RPMI8226 (cell line): ENCODE measurements at regions not wholly inside any gene's neighbourhood (a gene's known extent, or its start where the extent isn't known, plus 50 kb on each side); places are given as distances from the start of the nearest gene placed in this dataset.
A peak's percentile ranks its signal among the peaks of the same experiment; 100 is the strongest.
"Not testable (repeated sequence)": the region's sequence is repeated elsewhere in the genome, so short reads cannot be mapped to it uniquely, and the experiment has no call there.

ENCODE experiments used
- DNase-seq: peaks from one replicate; pipeline ENCODE4 v3.0.0-alpha.2; 2015

- DNase-seq = no peak
Measured at GRCh38 chr21:22292144-22292543, 1293.9 kb downstream of the NCAM2 start.

DNA sequence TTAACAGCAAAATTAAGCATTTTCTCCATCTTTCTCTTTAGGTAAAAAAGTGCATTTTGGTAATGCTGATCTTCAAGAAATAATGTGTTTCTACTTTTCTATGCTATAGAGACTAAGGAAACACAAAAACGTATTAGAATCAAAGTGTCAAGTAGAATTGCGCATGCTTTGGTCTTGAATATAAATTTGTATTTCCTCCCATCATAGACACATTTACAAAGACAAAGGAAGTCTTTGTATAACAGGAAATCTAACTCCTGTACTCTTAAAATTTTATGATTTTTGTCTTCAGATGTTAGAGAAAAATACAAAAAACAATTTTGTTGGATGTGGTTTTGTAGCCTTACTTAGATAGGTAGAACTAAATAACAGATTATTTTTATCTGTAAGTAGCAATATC lies 1299.4 kb downstream of the NCAM2 start:
- DNase-seq = no peak

GRCh38 chr21:22311741-22312462 lies 1313.7 kb downstream of the NCAM2 start:
- DNase-seq = no peak

- no peak for DNase-seq
Measured at GRCh38 chr21:22314963-22315362, 1316.8 kb downstream of the NCAM2 start.

GRCh38 chr21:22319435-22319834 lies 1321.2 kb downstream of the NCAM2 start:
- DNase-seq = no peak

GRCh38 chr21:22342889-22343288 lies 1344.7 kb downstream of the NCAM2 start:
- peak; percentile 21 for DNase-seq

- no peak for DNase-seq
Measured at GRCh38 chr21:22343303-22343702, 1345.1 kb downstream of the NCAM2 start.

DNA sequence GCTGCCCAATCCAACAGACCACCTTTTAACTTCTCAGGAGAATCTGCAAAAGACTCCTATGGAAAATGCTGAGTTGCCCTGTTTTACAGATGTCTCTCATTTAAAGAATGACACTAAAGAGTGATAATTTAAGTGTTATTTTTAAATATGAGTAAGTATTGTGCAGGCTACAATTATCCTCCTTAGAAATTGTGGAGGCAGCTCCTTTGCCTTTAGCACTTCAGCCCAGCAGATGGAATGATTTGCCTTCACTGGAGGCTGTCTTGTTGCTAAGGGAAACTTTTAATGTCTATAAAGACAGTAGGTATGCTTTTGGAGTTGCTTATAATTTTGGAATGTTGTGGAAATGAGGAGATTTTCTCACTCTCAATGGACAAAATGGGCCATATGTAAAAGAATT lies 1345.5 kb downstream of the NCAM2 start:
- no peak for DNase-seq

- no peak for DNase-seq
Measured at GRCh38 chr21:22345624-22346023, 1347.4 kb downstream of the NCAM2 start.

GRCh38 chr21:22346576-22346975 lies 1348.4 kb downstream of the NCAM2 start:
- DNase-seq = no peak

GRCh38 chr21:22351076-22351475 lies 1352.9 kb downstream of the NCAM2 start:
- DNase-seq = no peak

GRCh38 chr21:22352088-22352487 lies 1353.9 kb downstream of the NCAM2 start:
- no peak for DNase-seq

GRCh38 chr21:22355949-22356348 lies 1357.7 kb downstream of the NCAM2 start:
- DNase-seq = no peak

DNA sequence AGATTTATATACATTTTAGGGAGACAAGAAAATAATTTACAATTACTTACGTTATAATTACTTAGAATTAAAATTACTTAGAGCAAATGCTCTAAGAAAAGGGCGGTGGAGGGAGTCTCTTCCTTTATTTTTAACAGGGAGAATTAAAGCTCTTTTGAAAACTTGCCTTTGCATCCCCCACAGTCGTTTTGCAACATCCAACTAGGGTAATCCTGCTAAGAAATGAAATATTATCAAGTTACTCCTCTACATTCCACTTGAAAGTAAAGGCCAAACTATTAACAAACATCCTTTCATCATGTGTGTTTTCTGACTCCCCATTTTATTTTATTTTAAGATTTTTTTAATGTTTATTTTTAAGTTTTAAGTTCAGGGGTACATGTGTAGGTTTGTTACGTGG lies 1358.5 kb downstream of the NCAM2 start:
- DNase-seq = no peak

- not testable (repeated sequence) for DNase-seq
Measured at GRCh38 chr21:22359599-22359998, 1361.4 kb downstream of the NCAM2 start.

DNA sequence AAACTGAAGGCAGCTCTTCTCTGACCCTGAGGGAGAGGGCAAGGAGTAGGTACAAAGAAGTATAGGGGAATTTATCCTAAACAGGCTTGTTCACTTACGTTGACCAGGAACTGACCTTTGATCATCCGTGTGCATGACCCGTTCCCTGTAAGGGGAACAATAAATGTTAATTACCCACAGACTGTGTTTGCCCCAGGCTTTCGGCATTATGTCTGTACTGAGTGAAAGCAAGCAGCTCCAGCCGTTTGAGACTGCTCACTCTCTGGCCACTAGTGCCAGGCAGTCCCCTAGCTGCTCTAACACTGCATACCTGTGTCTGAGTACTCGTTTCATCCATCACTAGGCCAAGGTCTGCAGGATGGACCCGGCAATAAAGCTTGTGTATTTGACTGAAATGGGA lies 1365.3 kb downstream of the NCAM2 start:
- no peak for DNase-seq

DNA sequence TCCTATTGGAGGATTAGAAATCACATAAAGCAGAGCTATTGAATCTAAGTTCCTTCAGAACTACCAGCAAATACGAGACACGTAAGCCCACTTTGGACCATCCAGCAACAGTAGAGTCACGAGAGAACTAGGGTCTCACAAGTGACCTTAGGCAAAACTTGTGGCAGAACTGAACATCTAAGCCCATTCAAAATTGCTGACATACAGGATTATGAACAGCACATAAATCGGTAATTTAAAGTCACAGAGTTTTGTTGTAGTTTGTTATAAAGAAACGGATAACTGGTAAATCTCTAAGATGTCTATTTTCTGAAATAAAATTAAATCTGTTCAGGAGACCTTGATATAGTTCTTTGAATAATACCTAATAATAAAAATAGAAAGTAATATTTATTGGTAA lies 1366.0 kb downstream of the NCAM2 start:
- no peak for DNase-seq

DNA sequence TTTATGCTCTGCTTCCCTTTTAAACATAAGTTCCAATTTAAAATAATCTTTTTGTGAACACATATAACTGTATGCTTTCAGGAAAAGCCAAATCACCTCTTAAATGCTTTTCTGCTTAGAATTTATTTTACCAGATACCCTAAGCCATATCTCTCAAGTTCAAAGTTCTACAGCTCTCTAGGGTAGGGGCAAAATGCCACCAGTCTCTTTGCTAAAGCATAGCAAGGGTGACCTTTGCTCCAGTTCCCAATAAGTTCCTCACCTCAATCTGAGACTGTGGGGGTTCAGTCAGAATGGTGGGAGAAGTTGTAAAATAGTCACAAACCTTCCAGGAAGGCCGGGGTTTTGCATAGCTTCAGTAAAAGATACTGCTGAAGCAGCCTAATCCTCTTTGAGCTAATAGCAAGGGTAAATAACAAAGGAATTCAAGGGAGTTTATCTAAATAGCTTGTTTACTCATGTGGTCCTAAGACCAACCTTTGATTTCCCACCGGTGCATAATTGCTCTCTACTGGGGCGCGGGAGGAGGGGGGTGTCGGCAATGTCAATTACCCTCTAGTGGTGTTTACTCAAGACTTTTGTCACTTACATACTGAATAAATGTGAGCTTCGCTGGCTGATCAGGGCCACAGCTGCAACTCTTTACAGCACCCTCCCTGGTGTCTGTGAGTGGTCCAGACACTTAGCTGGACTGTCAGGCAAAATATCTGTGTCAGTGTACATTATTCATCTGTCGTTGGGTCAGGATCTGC lies 1376.2 kb downstream of the NCAM2 start:
- DNase-seq = no peak

- DNase-seq = not testable (repeated sequence)
Measured at GRCh38 chr21:22377795-22378194, 1379.6 kb downstream of the NCAM2 start.

GRCh38 chr21:22393324-22393723 lies 1395.1 kb downstream of the NCAM2 start:
- no peak for DNase-seq

- no peak for DNase-seq
Measured at GRCh38 chr21:22395965-22396364, 1397.8 kb downstream of the NCAM2 start.

DNA sequence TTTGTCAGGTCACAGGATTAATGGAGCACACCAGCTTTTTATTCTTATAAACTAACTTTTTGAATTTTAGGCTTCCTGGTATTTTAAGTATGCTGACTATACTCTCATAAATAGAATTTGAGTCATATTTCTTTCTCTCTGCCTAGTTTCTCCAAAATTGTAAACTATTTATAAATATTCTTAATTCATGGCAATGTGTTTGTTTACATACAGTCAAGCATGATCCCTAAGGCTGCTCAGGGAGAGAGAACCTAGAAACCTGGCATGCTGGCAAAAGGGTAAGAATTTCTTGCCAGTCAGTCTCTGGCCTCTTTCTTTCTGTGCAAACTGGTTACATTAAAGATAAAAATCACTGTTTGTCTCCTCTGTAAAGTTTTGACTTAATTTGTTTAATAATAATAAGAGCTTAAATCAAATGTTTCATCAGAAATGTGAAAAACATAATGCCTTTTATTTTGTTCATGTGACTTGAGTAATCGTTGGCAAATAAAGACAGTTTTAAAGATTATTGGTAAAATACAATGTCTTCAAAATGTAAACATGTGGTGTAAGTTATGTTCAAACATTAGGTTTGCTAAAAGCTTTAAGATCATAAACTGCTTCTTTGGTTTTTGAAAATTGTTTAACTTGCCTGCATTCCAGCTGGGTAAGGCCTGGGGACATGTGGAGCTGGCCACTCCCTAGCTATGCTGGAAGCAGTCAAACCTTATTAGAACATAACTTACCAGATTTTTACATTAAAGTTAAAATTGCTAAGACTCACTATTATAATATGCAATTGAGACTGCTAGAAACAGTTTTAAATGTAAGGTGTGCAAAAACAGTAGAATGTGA lies 1401.7 kb downstream of the NCAM2 start:
- no peak for DNase-seq

DNA sequence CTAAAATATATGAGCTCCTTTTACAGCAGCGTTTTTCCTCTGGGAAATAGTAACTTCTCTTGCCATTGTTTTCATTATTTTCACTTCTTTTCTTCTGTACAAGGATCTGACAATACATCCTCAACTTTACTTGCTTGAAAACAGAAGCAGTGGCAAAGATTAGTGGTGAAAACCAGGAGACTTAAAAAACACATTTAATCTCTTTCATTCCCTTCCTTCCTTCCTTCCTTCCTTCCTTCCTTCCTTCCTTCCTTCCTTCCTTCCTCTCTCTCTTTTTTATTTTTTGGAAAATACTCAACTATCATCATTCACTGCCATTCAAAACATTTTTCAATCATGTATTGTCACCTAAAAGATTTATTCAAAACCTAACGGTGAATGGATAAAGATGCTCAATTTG lies 1411.4 kb downstream of the NCAM2 start:
- no peak for DNase-seq

GRCh38 chr21:22416555-22416954 lies 1418.3 kb downstream of the NCAM2 start:
- no peak for DNase-seq
